Endodermal cell (in vitro differentiated cells): ENCODE measurements at regions not wholly inside any gene's neighbourhood (a gene's known extent, or its start where the extent isn't known, plus 50 kb on each side); places are given as distances from the start of the nearest gene placed in this dataset.

Experiments used
- DNase-seq: peaks from one replicate; pipeline ENCODE4 v3.0.0-alpha.2; 2017
- H3K27ac ChIP-seq: 2 replicates; pipeline ENCODE4 v1.5.1; 2013; ENCODE audit warnings: mild to moderate bottlenecking, low read depth, low read length, moderate library complexity
- H3K27me3 ChIP-seq: 2 replicates; pipeline ENCODE4 v1.6.1; 2013; ENCODE audit warnings: mild to moderate bottlenecking, low read length, moderate library complexity; ENCODE audit not compliant: insufficient read depth, control insufficient read depth, poor library complexity, severe bottlenecking
- H3K36me3 ChIP-seq: 2 replicates; pipeline ENCODE4 v1.7.0; 2013; ENCODE audit warnings: mild to moderate bottlenecking, low read length, moderate library complexity; ENCODE audit not compliant: control insufficient read depth, insufficient read depth
- H3K4me1 ChIP-seq: one replicate; pipeline ENCODE4 v1.7.0; 2013; ENCODE audit warnings: low read length; ENCODE audit not compliant: control insufficient read depth, insufficient read depth
- H3K4me3 ChIP-seq: 2 replicates; pipeline ENCODE4 v1.5.1; 2013; ENCODE audit warnings: mild to moderate bottlenecking, low read length, moderate library complexity
- H3K9ac ChIP-seq: 2 replicates; pipeline ENCODE4 v1.6.1; 2013; ENCODE audit warnings: mild to moderate bottlenecking, low read length, moderate library complexity; ENCODE audit not compliant: poor library complexity, severe bottlenecking; ENCODE audit errors: extremely low read depth
- H3K9me3 ChIP-seq: 2 replicates; pipeline ENCODE4 v1.6.1; 2013; ENCODE audit warnings: mild to moderate bottlenecking, low read length, moderate library complexity; ENCODE audit not compliant: control insufficient read depth
- H3K27ac Mint-ChIP-seq: 2 replicates; pipeline ENCODE4 v1.8.0; 2020; ENCODE audit warnings: mixed read lengths
- H3K27me3 Mint-ChIP-seq: 2 replicates; pipeline ENCODE4 v1.8.0; 2021; ENCODE audit warnings: mild to moderate bottlenecking, mixed read lengths; ENCODE audit not compliant: insufficient read depth
- H3K36me3 Mint-ChIP-seq: 2 replicates; pipeline ENCODE4 v1.8.0; 2020; ENCODE audit warnings: low read depth, mixed read lengths
- H3K4me1 Mint-ChIP-seq: 2 replicates; pipeline ENCODE4 v1.8.0; 2020; ENCODE audit warnings: mixed read lengths
- H3K4me3 Mint-ChIP-seq: 2 replicates; pipeline ENCODE4 v1.8.0; 2020; ENCODE audit warnings: mild to moderate bottlenecking, moderate library complexity, mixed read lengths
- H3K9me3 Mint-ChIP-seq: 2 replicates; pipeline ENCODE4 v1.8.0; 2020; ENCODE audit warnings: mild to moderate bottlenecking, mixed read lengths
- CTCF ChIP-seq: fragments of 200-600 bp; sonication (generic); conservative IDR thresholded peaks from 2 replicates; pipeline ENCODE4 v1.5.0; 2021; ENCODE audit warnings: antibody characterized with exemption, mild to moderate bottlenecking
- WGBS, 2 experiments: methylation state at CpG; one replicate each; pipeline versions ENCODE4 v1.1.5 to v1.1.7; 2013; ENCODE audit warnings: missing lambda C conversion rate in 2 of 2, mixed read lengths in 1 of 2; ENCODE audit not compliant: insufficient coverage in 1 of 2, insufficient read length in 1 of 2; 5-methylcytosine and 5-hydroxymethylcytosine counted together

- Histone ChIP-seq H3K9ac (no peak overlapping the region), H3K27ac (no peak overlapping the region), H3K4me1 (no peaks in the 10 kb centered on the region), H3K27me3 (no peaks in the 10 kb centered on the region), H3K9me3 (no peaks in the 10 kb centered on the region), H3K36me3 (no peaks in the 10 kb centered on the region), H3K4me3 (no peak overlapping the region)
- WGBS, 2 experiments: 96% methylated on average over 1 of the region's 1 CpG; no CpG with 5 or more reads in 1 of the 2 experiments
- TF ChIP-seq CTCF: no peak
- no peaks in the 10 kb centered on the region for H3K9me3 Mint-ChIP-seq
- no peak overlapping the region for H3K27ac Mint-ChIP-seq
- H3K4me1 Mint-ChIP-seq: no peaks in the 10 kb centered on the region
- H3K4me3 Mint-ChIP-seq: no peak overlapping the region
- no peak for DNase-seq
- peaks cover 9% of the 10 kb centered on the region for H3K27me3 Mint-ChIP-seq
- H3K36me3 Mint-ChIP-seq: no peaks in the 10 kb centered on the region
Measured at GRCh38 chr7:34365011-34365410, 293.0 kb upstream of the NPSR1 start.

DNA sequence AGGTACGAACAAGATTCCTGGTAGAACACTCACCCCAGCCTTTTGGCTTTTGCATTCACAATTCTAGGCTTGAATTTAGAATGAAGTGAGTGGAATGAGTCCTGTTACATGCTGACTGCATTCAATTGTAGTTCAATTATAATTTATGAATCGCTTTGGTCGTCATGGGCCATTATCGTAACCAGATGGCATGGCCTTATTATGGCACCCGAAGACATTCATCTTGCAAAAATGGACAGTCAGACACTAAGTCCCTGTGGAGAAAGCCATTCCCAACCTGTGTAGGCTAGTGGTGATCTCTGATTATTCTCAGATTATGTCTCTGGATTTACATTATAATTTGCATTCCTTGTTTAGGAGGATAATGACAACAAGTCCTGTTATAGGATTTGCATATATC is 292.4 kb upstream of the NPSR1 start:
- H3K36me3 ChIP-seq: no peaks in the 10 kb centered on the region
- Mint-ChIP-seq H3K9me3 (no peaks in the 10 kb centered on the region), H3K27me3 (peaks cover 3% of the 10 kb centered on the region), H3K4me1 (no peaks in the 10 kb centered on the region), H3K27ac (no peak overlapping the region), H3K4me3 (no peak overlapping the region), H3K36me3 (no peaks in the 10 kb centered on the region)
- H3K27me3 ChIP-seq: no peaks in the 10 kb centered on the region
- no peaks in the 10 kb centered on the region for H3K9me3 ChIP-seq
- no peak overlapping the region for H3K27ac ChIP-seq
- no peak for DNase-seq
- H3K4me1 ChIP-seq: no peaks in the 10 kb centered on the region
- no peak overlapping the region for H3K4me3 ChIP-seq
- no peak for TF ChIP-seq CTCF
- WGBS, 2 experiments: 94 to 95% methylated on average over 5 of the region's 5 CpGs
- H3K9ac ChIP-seq: no peak overlapping the region

DNA sequence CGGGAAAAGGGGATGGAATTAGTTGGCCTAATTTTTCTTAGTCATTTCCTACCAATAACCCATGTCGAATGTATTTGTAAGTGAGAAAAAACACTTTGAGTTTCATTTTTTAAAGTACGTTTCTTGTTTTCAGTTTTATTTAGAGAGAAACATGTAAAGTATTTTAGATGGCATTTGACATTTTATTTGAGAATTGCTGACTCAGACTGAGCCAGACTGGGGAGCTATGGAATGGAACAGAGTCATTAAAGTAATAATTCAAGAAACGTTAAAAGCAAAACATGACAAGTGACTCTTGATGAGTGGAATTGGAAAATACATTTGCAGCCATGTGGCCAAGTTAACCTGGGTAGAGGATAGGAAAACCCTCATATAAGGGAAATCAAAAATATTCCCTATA is 286.1 kb upstream of the NPSR1 start:
- Mint-ChIP-seq H3K9me3 (no peaks in the 10 kb centered on the region), H3K4me3 (no peak overlapping the region), H3K36me3 (no peaks in the 10 kb centered on the region), H3K4me1 (no peaks in the 10 kb centered on the region), H3K27me3 (no peaks in the 10 kb centered on the region), H3K27ac (no peak overlapping the region)
- Histone ChIP-seq H3K36me3 (no peaks in the 10 kb centered on the region), H3K27ac (no peak overlapping the region), H3K9me3 (no peaks in the 10 kb centered on the region), H3K9ac (no peak overlapping the region), H3K4me1 (no peaks in the 10 kb centered on the region), H3K4me3 (no peak overlapping the region), H3K27me3 (no peaks in the 10 kb centered on the region)
- no peak for DNase-seq
- WGBS, 2 experiments: 90 to 95% methylated on average over 2 to 4 of the region's 4 CpGs
- no peak for TF ChIP-seq CTCF
